Keratinocyte (primary cell): ENCODE measurements at regions not wholly inside any gene's neighbourhood (a gene's known extent, or its start where the extent isn't known, plus 50 kb on each side); places are given as distances from the start of the nearest gene placed in this dataset.

Source experiments
- DNase-seq: peaks from one replicate; pipeline ENCODE4 v3.0.0-alpha.2; 2011; ENCODE audit warnings: low read depth, missing footprints, low spot score
- FAIRE-seq: peaks from 2 replicates; lab custom pipeline; 2011; peaks lifted over from hg19 to GRCh38; lab: Jason Lieb, UNC
- H2AFZ ChIP-seq: 2 replicates; pipeline ENCODE4 v1.6.0; 2012; ENCODE audit warnings: low read length, control low read depth, inconsistent platforms; ENCODE audit not compliant: control insufficient read depth
- H3K27ac ChIP-seq: 2 replicates; pipeline ENCODE4 v1.5.1; 2011; ENCODE audit warnings: low read length; ENCODE audit not compliant: control insufficient read depth, insufficient read depth
- H3K27me3 ChIP-seq: 3 replicates; pipeline ENCODE4 v1.6.0; 2011; ENCODE audit warnings: low read length; ENCODE audit not compliant: control insufficient read depth, insufficient read depth; ENCODE audit errors: extremely low read depth
- H3K36me3 ChIP-seq, 2 experiments: 2 replicates in 1 of 2; 3 replicates in 1 of 2; pipeline ENCODE4 v1.5.1; 2011; ENCODE audit warnings: low read length in 2 of 2, mild to moderate bottlenecking in 1 of 2; ENCODE audit not compliant: control insufficient read depth in 2 of 2, insufficient read depth in 2 of 2; ENCODE audit errors: extremely low read depth in 1 of 2
- H3K4me1 ChIP-seq: 3 replicates; pipeline ENCODE4 v1.5.1; 2011; ENCODE audit warnings: low read length; ENCODE audit not compliant: control insufficient read depth, insufficient read depth; ENCODE audit errors: extremely low read depth
- H3K4me2 ChIP-seq: 3 replicates; pipeline ENCODE4 v1.6.0; 2011; ENCODE audit warnings: low read depth, low read length; ENCODE audit not compliant: control insufficient read depth, insufficient read depth; ENCODE audit errors: extremely low read depth
- H3K4me3 ChIP-seq, 3 experiments: fragments of 200-600 bp in 1 of 3; sonication (generic) in 1 of 3; 2 replicates in 2 of 3; 3 replicates in 1 of 3; pipeline ENCODE4 v1.5.1; 2011 to 2016; ENCODE audit warnings: low read length in 3 of 3, mild to moderate bottlenecking in 3 of 3, control low read depth in 2 of 3, inconsistent platforms in 1 of 3, low read depth in 1 of 3, mixed read lengths in 1 of 3, mixed run types in 1 of 3, moderate library complexity in 1 of 3; ENCODE audit not compliant: control insufficient read depth in 2 of 3, insufficient read depth in 2 of 3; ENCODE audit errors: extremely low read depth in 1 of 3
- H3K79me2 ChIP-seq: 2 replicates; pipeline ENCODE4 v1.6.0; 2012; ENCODE audit warnings: low read length; ENCODE audit not compliant: control insufficient read depth, insufficient read depth
- H3K9ac ChIP-seq: 3 replicates; pipeline ENCODE4 v1.6.0; 2011; ENCODE audit warnings: low read length; ENCODE audit not compliant: control insufficient read depth, insufficient read depth; ENCODE audit errors: extremely low read depth
- H3K9me1 ChIP-seq: 3 replicates; pipeline ENCODE4 v1.6.0; 2011; ENCODE audit warnings: low read length; ENCODE audit not compliant: control insufficient read depth, insufficient read depth; ENCODE audit errors: extremely low read depth
- H3K9me3 ChIP-seq: 2 replicates; pipeline ENCODE4 v1.5.1; 2012; ENCODE audit warnings: low read depth, low read length; ENCODE audit not compliant: control insufficient read depth
- H4K20me1 ChIP-seq: 3 replicates; pipeline ENCODE4 v1.6.0; 2011; ENCODE audit warnings: low read length; ENCODE audit not compliant: control insufficient read depth, insufficient read depth; ENCODE audit errors: extremely low read depth
- CTCF ChIP-seq, 3 experiments: IDR thresholded peaks in 1 of 3; conservative IDR thresholded peaks in 1 of 3; optimal IDR thresholded peaks in 1 of 3; 2 replicates in 2 of 3; 3 replicates in 1 of 3; pipeline versions ENCODE3 to v1.5.1; 2011; ENCODE audit warnings: low read length in 3 of 3, mild to moderate bottlenecking in 3 of 3, moderate library complexity in 2 of 3, control low read depth in 1 of 3, inconsistent platforms in 1 of 3; ENCODE audit not compliant: insufficient read depth in 2 of 3; ENCODE audit errors: extremely low read depth in 1 of 3
- EZH2 ChIP-seq: IDR thresholded peaks from one replicate; pipeline ENCODE4 v1.6.1; 2012; ENCODE audit warnings: inconsistent platforms, mild to moderate bottlenecking, low read length, moderate library complexity
- dilution Hi-C: fragments of 300-500 bp; cut with MboI; formaldehyde crosslinking; loops from one replicate; pipeline ENCODE4 v1.7.0; 2020; ENCODE audit warnings: low sequenced_read_pairs; ENCODE audit not compliant: extremely low pct_ligation_motif_present

GRCh38 chr2:15700131-15700530, 108.5 kb downstream of the DDX1 start:
- Histone ChIP-seq H2AFZ (no peak overlapping the region), H3K9me1 (no peaks in the 10 kb centered on the region), H3K4me3 (no peak overlapping the region), H3K27ac (no peak overlapping the region), H3K4me1 (no peaks in the 10 kb centered on the region), H4K20me1 (no peaks in the 10 kb centered on the region), H3K27me3 (no peaks in the 10 kb centered on the region), H3K79me2 (no peaks in the 10 kb centered on the region), H3K36me3 (no peaks in the 10 kb centered on the region), H3K4me2 (no peak overlapping the region), H3K9ac (no peak overlapping the region), H3K9me3 (no peaks in the 10 kb centered on the region)
- FAIRE-seq (no peak), DNase-seq (no peak)
- dilution Hi-C loops, result no loop called here
- TF ChIP-seq CTCF (optimal IDR thresholded peaks at IDR 0.05 in 1 of 3, IDR thresholded peaks at IDR 0.05 in 1 of 3, conservative IDR thresholded peaks at IDR 0.05 in 1 of 3; ENCODE audit: extremely low read depth in 1 of 3, insufficient read depth in 2 of 3, low read length in 3 of 3) (no peak), EZH2 (no peak)

GRCh38 chr2:15700599-15701340, 109.1 kb downstream of the DDX1 start:
- Histone ChIP-seq H3K27ac (no peak overlapping the region), H3K4me3 (no peak overlapping the region), H3K36me3 (no peaks in the 10 kb centered on the region), H2AFZ (no peak overlapping the region), H3K9me3 (no peaks in the 10 kb centered on the region), H3K9me1 (no peaks in the 10 kb centered on the region), H3K4me2 (no peak overlapping the region), H3K9ac (no peak overlapping the region), H3K4me1 (no peaks in the 10 kb centered on the region), H3K27me3 (no peaks in the 10 kb centered on the region), H3K79me2 (no peaks in the 10 kb centered on the region), H4K20me1 (no peaks in the 10 kb centered on the region)
- dilution Hi-C loops, result no loop called here
- FAIRE-seq (no peak), DNase-seq (no peak)
- TF ChIP-seq EZH2 (no peak), CTCF (optimal IDR thresholded peaks at IDR 0.05 in 1 of 3, IDR thresholded peaks at IDR 0.05 in 1 of 3, conservative IDR thresholded peaks at IDR 0.05 in 1 of 3; ENCODE audit: extremely low read depth in 1 of 3, insufficient read depth in 2 of 3, low read length in 3 of 3) (no peak)
